ENCODE measurements at regions not wholly inside any gene's neighbourhood (a gene's known extent, or its start where the extent isn't known, plus 50 kb on each side); places are given as distances from the start of the nearest gene placed in this dataset.

GRCh38 chrX:10821293-10821692, 200.9 kb upstream of the MID1 start:
- no peak for DNase-seq

- DNase-seq: no peak
Measured at GRCh38 chrX:10828036-10828435, 207.7 kb upstream of the MID1 start.

GRCh38 chrX:10828640-10829039, 208.3 kb upstream of the MID1 start:
- no peak for DNase-seq

DNA sequence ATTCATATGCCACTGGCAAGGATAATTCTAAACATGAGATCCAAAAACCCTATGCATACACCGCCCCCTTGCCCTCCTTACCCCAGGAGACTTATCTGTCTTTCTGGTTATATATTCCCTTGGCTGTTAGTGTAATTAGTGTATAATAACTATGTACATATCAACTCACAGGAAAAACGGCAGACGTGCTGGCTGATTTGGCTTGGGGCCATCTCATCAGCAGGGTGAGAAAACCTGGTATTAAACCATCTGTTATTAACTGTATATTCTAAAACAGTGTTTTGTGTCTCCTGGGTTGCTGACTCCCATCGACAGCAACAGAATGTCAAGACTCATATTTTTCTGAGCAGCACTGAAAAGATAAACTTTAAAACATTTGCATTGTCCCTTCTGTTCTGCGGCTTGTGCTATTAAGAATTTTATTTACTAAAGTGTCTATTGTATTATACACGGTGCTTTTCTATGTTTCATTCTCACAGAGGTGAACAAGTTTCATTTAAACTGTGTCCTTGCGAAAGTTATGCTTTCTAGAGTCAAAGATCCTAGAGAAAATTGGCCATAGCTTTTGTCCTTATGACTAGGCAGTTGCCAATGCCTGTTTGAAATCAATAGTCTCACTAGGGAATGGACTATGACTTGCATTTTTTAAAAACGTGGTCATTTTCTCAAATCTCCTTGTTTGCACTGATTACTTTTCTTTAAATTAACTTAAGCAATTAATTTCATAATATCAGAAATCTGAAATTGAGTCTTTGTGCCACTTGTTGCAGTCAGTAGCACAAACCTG, 211.5 kb upstream of the MID1 start:
- peak; percentile 76 for DNase-seq

DNA sequence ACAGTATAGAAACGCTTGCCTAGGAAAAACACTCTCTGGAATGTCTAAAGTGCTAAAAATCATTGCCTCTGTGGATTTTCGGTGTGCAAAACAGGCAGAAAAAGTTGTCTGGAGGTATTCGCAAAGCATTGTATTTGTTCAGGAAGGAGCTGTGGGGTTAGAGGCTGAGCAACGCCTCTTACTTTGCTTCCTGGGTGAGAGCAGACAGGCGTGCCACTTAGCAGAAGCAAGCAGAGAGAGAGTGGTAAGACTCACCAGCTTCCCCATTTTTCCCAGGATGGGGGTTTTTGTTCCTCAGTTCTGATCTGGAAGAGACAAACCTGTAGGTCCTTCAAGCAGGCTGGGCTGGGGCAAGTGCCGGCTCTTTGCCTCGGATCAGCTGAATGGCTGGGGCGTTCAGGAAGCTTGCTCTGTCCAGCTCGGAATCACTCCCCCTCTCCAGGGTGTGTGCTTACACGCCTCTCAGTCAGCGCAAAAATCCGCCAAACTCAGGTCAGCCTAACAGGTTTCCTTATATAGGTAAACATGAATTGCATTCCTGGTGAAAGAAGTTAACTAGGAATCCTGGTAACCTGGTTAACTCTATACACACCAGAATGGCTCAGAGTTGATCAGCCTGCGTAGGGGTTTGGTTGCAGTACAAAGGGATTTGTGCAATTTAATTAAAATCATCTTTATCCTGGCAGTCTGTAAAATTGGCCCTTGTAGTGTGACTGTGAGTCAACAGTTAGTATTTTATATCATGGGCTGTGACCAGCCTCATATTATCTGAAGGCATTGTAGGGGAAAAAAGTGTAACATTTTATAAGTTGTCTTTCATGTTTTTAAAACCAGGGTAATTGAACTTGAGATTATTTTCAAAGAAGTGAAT, 213.1 kb upstream of the MID1 start:
- no peak for DNase-seq

DNA sequence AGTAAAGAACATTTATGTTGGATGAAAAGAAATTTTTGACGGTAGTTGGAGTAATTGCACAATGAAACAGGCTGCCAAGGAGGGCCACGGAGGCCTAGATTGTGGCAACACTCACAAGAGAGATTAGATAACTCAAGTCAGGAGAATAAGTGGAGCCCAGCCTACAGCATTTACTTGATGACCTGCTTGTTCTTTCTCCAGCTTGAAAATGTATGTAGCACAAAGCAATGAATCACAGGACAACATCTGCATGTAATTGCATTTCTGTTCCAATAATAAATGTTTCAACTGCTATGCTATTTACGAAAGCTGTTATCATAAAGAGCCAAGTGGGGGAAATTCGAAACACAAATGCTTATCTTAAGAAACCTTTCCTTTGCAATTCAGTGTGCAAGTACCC, 221.2 kb upstream of the MID1 start:
- no peak for DNase-seq

DNA sequence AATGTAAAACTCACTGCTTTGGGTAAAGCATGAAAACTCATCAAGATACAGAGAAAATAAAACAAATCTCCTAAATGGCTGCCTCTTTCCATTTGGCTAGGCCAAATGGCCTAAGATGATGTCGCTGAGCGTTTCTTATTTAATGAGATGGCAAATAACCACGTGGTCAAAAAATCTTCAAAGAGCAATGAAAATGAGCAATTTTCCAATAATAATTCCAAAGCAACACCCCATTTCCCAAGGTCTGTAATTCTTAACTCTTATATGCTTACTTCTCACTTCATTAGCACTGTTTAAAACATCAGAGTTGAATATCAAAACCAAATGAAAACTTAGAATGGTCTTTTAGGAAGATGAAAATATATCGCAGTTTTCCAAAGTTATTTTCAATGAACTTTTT, 222.3 kb upstream of the MID1 start:
- no peak for DNase-seq

GRCh38 chrX:10847333-10847732, 226.9 kb upstream of the MID1 start:
- no peak for DNase-seq

- DNase-seq: no peak
Measured at GRCh38 chrX:10851809-10852208, 231.4 kb upstream of the MID1 start.

DNA sequence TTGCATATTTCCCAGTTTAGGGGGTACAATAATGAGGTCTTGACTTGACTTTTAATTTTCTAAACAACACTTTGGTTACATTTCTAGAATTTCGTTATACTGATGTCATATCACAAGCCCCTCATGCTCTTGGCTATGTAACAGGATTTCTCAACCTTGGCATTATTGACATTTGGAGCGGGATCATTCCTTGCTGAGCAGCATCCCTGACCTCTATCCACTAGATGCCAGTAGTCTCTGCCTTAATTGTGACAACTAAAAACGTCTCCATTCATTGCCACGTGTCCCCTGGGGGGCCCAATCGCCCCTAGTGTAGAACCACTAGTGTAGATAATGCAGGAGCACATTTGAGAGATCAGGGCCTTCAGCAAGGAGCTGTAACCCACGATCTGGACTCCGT, 234.2 kb upstream of the MID1 start:
- DNase-seq: no peak

- DNase-seq: no peak
Measured at GRCh38 chrX:10855845-10856244, 235.5 kb upstream of the MID1 start.

DNA sequence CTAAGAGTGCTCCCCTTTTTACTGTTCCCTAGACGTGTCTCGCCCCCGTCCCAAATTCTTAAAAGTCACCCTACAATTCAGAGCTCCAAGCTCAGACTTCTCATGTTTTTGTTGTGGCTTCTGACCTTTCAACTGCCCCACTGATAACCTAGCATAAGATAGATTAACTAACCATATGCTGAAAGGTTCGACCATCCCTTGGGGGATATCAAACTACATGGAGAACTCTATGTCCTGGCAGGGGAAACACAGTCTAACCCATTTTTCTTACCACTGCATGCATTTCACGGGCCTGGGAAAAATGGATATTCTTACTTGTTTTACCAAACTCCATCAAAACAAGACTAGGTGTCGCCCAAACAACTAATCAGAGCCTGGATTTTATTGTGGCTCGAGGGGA, 236.4 kb upstream of the MID1 start:
- no peak for DNase-seq

GRCh38 chrX:10859353-10859752, 239.0 kb upstream of the MID1 start:
- no peak for DNase-seq

DNA sequence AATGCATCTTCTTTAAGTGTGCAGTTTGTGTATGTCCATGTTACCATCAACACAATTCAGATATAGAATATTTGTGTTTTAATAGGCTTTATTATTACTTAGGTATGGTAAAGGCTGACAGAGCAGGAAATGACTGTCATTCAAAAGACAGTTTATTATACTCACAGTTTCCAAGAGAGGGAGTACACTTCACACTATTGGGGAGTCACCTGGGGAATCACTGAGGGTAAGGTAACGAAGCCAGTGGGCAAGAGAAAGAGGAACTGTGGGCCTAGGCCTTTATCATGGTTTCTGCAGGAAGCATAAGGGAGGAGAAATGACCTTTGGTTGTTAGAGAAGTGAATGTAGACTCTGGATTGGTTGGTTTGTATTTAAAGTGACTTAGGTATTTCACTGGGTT, 235.1 kb upstream of the HCCS start:
- DNase-seq: no peak

GRCh38 chrX:10882484-10882883, 228.6 kb upstream of the HCCS start:
- DNase-seq: no peak

- DNase-seq: no peak
Measured at GRCh38 chrX:10884246-10884645, 226.9 kb upstream of the HCCS start.

- DNase-seq: no peak
Measured at GRCh38 chrX:10892621-10893225, 218.4 kb upstream of the HCCS start.

- DNase-seq: no peak
Measured at GRCh38 chrX:10893366-10893765, 217.8 kb upstream of the HCCS start.

DNA sequence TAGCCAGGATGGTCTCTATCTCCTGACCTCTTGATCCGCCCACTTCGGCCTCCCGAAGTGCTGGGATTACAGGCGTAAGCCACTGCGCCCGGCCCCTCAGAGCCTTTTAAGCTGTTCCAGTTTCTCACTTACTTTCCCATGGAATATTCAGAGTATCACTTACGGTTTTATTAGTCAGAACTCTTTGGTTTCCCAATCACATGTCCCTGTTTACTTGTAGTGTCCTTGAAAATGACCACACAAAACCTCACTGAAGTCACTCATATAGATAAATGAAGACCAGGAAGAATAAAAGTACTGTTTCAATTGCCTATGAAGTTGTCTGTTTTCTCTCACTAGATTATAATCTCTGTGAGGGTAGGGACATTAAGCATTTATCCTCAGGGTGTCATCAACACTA, 217.2 kb upstream of the HCCS start:
- no peak for DNase-seq

- DNase-seq: no peak
Measured at GRCh38 chrX:10897768-10898167, 213.4 kb upstream of the HCCS start.

DNA sequence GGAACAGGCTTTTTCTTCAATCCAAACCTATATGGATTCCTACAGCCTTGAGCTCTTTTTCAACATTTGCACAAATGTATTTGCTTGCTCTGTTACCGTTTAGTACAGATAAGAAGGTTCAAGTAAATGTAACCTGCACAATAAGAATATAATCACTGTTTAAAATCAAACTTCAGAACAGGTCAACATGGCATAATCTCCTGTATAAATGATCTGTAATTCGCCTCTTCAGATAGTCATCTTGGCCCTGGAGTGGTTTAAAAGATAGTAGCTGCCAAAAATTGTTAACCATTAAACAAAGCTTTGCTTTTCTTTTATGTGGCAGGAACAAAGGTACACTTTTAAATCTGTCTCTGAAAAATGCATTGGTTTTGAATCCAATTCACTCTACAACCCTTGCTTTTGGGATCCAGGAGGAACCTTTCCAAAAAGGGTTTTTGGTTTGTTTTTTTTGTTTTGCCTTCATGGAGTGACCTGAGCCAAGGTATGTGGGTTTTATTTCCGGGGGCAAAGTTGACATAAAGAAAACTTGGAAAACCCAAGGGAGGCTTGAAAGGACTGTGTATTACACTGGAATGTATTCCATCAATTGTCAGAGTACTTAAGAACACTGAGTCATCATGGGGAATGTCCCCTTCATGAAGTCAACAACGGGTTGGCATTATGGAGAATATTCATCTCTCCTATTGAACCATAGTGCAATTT, 210.4 kb upstream of the HCCS start:
- no peak for DNase-seq

DNA sequence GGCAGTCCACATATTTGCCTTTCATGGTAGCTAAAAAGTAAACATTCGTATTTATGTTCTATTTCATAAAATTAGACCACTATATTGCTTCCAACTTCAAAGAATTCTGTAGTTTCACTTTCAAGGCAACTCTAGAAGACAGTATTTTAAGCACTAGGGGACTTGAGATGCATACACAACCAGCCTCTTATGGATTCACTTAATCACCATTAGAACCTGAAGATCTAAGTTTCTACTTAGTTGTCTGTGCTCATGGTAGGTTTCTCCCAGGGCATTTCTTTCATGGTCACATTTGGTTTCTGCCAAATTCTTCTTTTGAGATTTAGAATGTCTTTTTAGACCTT, 209.9 kb upstream of the HCCS start:
- no peak for DNase-seq

DNA sequence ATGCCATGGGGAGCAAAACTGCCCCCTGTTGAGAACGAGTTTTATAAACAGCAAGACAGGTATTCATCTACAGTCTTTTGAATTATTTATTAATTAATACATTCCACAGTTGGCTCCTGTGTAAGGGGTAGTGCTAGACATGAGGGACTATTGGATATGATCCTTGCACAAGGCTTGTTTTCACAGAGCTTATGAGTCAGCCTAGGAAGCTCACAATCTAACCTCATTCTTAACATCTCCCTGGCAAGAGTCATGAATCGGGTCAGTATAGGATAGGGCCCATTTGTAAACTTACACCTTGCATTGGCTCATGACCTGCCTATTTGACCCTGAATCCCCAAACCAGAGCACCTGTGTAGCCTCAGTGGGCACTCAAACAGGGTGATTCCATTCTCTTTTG, 209.1 kb upstream of the HCCS start:
- no peak for DNase-seq

Measured in NCI-H2081 treated with DMSO at 0.1 percent for 48 hours (cell line).